Activated T-cell treated with anti-CD3 and anti-CD28 coated beads, Interleukin-2, amount 50 U/mL, for 4 hours (primary cell): ENCODE measurements at regions not wholly inside any gene's neighbourhood (a gene's known extent, or its start where the extent isn't known, plus 50 kb on each side); places are given as distances from the start of the nearest gene placed in this dataset.
"Not testable (repeated sequence)": the region's sequence is repeated elsewhere in the genome, so short reads cannot be mapped to it uniquely, and the experiment has no call there.

Experiments
- ATAC-seq, 2 donors: fragments of 200-7000 bp; cut with Tn5 transposase; one replicate each; pipeline ENCODE4 v1.10.0; 2021
- DNase-seq: peaks from one replicate; pipeline ENCODE4 v3.0.0-alpha.2; 2020
- H3K27me3 Mint-ChIP-seq: one replicate; pipeline ENCODE4 v1.8.0; 2021; ENCODE audit warnings: low read depth, mixed read lengths
- H3K36me3 Mint-ChIP-seq: one replicate; pipeline ENCODE4 v1.8.0; 2022; ENCODE audit warnings: mixed read lengths; ENCODE audit not compliant: insufficient read depth
- H3K4me1 Mint-ChIP-seq: one replicate; pipeline ENCODE4 v1.8.0; 2021; ENCODE audit warnings: low read depth, mixed read lengths
- H3K4me3 Mint-ChIP-seq: one replicate; pipeline ENCODE4 v1.8.0; 2021; ENCODE audit warnings: mild to moderate bottlenecking, moderate library complexity, mixed read lengths
- H3K9me3 Mint-ChIP-seq: one replicate; pipeline ENCODE4 v1.8.0; 2021; ENCODE audit warnings: mixed read lengths

DNA sequence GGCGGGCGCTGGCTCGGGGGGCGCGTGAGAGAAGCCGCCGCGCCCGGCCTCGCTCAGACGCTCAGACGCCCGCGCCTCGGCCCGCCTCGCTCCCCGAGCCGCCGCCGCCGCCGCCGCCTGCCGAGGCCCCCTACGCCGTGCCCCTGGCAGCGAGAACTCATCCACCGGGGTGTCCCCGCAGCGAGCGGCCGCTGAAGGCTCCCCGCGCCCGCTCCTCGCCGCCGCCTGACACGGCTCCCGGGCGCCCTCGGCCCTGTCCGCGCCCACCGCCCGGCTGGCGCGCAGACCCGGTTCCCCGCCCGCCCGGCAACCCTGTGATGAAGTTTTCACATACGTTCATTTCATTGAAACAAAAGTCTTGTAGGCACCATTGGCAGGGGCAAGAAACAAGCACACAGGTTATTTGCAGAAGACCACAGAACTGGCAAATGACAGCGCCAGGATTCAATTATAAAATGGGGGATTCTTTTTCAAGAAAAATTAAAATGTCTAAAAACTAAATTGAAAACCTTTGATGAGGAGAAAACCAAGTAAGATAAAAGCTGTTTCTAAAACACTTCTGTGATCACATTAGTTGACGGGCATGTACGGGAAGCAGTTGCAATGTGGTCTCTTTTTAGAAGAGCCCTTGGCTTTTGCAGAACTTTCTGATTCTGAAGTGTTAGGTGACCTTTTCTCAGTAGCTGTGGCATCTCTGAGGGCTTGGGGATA is 50.5 kb upstream of the TUBA3D start:
- ATAC-seq (peak; percentile 67 to 72), DNase-seq (no peak)
- Mint-ChIP-seq H3K4me3 (no peak overlapping the region), H3K4me1 (peaks cover 5% of the 10 kb centered on the region), H3K9me3 (no peaks in the 10 kb centered on the region), H3K27me3 (peaks cover 57% of the 10 kb centered on the region), H3K36me3 (no peaks in the 10 kb centered on the region)

DNA sequence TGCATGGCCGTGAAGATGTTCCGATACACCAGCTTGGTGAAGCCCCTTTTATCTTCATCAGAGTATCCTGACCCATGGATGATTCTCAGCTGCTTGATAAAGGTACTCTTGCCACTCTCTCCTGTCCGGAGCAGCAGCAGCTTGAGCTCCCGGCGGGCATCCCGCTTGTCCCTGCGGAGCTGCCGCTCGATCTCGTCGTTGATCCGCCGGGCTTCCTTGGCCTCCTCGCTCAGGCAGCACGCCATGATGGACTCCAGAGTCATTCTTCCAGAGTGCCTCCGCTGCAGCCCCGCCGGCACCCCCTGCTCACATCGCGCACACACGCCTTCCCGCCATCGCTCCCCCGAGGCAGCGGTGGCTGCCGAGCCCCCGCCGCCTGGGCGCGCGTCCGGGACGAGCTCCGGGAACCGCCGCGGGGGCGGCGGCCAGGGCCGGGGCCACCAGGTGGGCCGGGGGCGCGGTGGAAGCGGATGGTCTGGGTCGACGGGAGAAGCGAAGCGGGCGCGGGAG is 51.3 kb upstream of the TUBA3D start:
- peak; percentile 15 to 39 for ATAC-seq
- H3K9me3 Mint-ChIP-seq, DNase-seq, H3K4me1 Mint-ChIP-seq, H3K4me3 Mint-ChIP-seq, H3K36me3 Mint-ChIP-seq: not testable (repeated sequence)
- H3K27me3 Mint-ChIP-seq = peaks cover 58% of the 10 kb centered on the region

DNA sequence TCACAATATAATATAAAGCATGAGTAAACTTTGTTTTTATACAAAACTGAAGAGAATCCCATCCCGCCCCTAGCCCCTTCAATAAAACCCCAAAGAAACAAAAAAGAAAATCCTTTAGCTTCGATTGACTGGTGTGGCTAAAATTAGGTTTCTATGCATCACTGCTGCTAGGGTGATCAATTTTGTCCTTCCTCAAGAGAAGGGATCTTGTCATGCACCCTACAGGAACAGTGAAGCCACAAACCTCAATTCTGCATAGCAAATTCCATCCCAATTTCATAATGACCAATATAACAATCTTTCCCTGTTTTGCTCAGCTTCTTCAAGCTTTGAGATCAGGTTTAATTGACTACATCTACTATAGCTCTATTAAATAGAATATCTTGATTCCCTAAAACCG is 55.2 kb upstream of the TUBA3D start:
- H3K4me1 Mint-ChIP-seq, H3K9me3 Mint-ChIP-seq, DNase-seq, H3K4me3 Mint-ChIP-seq, ATAC-seq, H3K36me3 Mint-ChIP-seq: not testable (repeated sequence)
- peaks cover 37% of the 10 kb centered on the region for H3K27me3 Mint-ChIP-seq

DNA sequence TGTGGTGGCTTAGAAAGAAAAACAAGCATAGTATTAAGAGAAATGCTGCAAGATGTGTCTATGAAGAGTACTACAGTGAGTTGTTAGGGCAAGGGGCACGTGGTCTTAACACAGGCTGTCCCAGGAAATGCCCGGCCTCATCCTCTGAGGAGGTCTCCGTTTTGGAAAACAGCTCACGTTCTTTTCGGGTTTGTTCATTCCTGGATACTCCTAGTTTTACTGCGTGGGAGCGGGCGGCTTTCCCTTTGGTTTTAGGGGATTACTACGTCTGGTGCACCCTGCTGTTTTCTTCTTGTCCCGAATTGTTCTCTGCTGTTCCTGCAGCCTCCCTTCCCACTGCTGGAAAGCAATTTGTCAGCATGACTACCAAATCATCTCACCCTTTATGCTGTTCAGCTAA is 55.5 kb upstream of the RAB6D start:
- no peaks in the 10 kb centered on the region for H3K36me3 Mint-ChIP-seq
- no peaks in the 10 kb centered on the region for H3K4me1 Mint-ChIP-seq
- no peak for ATAC-seq
- H3K27me3 Mint-ChIP-seq = peaks cover 33% of the 10 kb centered on the region
- DNase-seq = no peak
- H3K9me3 Mint-ChIP-seq = no peaks in the 10 kb centered on the region
- H3K4me3 Mint-ChIP-seq = no peak overlapping the region

DNA sequence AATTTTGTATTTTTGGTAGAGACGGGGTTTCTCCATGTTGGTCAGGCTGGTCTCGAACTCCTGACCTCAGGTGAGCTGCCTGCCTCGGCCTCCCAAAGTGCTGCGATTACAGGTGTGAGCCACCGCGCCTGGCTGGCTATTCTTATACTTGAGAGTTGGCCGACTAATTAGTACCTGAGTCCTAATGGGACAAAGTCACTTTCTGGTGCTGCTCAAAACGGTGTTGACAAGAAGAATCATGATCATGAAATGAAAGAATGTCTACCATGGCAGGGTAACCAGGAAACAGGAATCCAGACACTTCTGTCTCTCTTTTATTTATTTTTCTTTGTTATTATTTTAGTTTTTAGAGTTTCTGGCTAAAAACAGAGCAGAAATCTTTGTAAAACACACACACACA is 54.7 kb upstream of the RAB6D start:
- DNase-seq (no peak), ATAC-seq (no peak)
- Mint-ChIP-seq H3K36me3 (no peaks in the 10 kb centered on the region), H3K4me3 (no peak overlapping the region), H3K27me3 (peaks cover 25% of the 10 kb centered on the region), H3K9me3 (no peaks in the 10 kb centered on the region), H3K4me1 (no peaks in the 10 kb centered on the region)

DNA sequence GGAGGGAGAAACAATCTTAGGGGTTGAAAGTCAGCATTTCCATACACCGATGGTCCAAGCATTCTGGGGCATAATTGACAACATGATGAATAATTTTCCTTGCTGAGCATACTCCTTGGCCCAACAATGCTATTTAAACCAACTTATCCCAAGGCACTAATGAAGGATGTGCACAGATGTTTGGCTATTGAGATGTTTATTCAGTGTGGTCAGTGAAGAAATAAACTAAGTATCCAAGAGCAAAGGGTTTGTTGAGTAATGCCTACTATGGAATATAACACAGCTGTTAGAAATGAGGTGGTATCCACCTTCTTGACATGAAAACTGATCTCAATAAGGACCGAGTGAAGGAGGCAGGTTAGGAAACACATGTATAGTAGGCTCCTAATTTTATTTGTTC is 53.9 kb upstream of the RAB6D start:
- peaks cover 19% of the 10 kb centered on the region for H3K27me3 Mint-ChIP-seq
- H3K36me3 Mint-ChIP-seq = no peaks in the 10 kb centered on the region
- no peak for ATAC-seq
- no peaks in the 10 kb centered on the region for H3K4me1 Mint-ChIP-seq
- no peak for DNase-seq
- no peak overlapping the region for H3K4me3 Mint-ChIP-seq
- no peaks in the 10 kb centered on the region for H3K9me3 Mint-ChIP-seq

DNA sequence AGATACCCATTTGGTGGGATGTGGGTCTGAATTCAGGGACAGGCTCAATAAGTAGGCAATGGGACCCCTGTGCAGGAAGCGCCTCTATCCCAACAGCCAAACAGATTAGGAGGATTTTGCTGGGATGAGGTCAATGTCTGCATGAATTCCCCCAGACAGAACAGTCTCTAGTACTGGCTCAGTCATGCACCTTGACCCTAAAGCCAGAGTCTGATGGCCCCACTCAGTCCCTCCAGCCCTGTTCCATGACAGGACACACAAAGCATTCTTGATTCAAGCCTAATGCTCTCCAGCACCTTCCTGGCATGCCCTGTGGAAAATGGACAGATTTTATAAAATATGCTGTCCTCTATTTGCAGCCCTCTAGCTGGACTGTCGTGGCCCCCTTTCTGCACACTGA is 49.8 kb upstream of the RAB6D start:
- Mint-ChIP-seq H3K36me3 (no peaks in the 10 kb centered on the region), H3K9me3 (no peaks in the 10 kb centered on the region), H3K4me1 (no peaks in the 10 kb centered on the region), H3K4me3 (no peak overlapping the region), H3K27me3 (peaks cover 28% of the 10 kb centered on the region)
- DNase-seq (no peak), ATAC-seq (no peak)
